Stimulated activated CD4-positive, alpha-beta T cell treated with anti-CD3 and anti-CD28 coated beads, Interleukin-4, amount 100 ng/mL, for 1 hour (primary cell): ENCODE measurements at regions not wholly inside any gene's neighbourhood (a gene's known extent, or its start where the extent isn't known, plus 50 kb on each side); places are given as distances from the start of the nearest gene placed in this dataset.
"Not testable (repeated sequence)": the region's sequence is repeated elsewhere in the genome, so short reads cannot be mapped to it uniquely, and the experiment has no call there.

Source experiments
- DNase-seq: peaks from one replicate; pipeline ENCODE4 v3.0.0-alpha.2; 2020

DNA sequence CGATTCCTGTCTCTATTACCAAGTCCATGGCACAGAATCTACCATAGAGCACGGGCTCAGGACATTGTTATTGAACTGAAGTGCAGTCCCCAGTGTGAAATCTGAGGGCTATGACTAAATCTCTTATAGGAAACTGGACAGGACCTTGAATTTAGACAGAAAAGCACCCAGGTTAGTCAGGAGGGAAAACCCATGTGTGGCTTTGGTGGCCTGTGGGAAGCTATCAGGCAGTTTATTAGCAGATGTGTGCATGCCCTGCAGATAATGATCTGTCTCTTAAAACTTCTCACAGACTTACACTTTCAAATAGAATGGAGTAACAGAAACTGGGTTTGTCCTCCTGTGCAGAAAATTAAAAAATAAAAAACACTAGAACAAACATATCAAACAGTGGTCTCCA is 610.0 kb upstream of the RAB6C start:
- DNase-seq: no peak

- DNase-seq: no peak
These were observed 605.0 kb upstream of the RAB6C start for GRCh38 chr2:129374452-129374851.

- DNase-seq: no peak
These were observed 603.6 kb upstream of the RAB6C start for GRCh38 chr2:129375632-129376425.

DNA sequence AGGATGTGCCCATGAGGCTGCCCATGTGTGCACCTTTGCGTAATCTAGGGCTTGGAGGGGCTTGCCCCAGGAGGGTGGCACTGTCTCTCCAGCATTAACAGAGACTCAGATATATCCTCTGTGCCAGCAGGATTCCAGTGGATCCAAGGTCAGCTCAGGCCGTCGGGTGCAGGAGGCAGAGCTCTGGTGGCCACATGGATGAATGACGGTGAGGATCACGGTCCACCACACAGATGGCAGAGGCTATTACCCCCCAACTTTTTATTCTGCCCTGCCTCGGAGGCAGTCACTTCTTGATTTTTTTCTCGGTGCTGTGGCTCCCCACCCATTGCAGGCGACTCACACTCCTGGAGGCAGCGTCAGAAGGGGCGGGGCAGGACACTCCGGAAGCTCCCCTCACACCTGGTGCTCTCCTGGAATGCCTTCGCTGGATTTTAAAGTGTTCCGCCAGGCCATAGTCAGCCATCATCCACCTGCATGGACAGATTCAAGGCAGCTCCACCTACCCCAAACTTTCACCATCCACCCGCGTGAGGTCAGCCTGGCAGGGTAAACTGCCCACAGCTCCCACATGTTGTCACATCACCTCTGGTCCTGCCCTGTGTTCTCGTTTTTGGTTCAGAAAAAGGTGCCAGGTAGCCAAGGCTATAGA is 602.9 kb upstream of the RAB6C start:
- no peak for DNase-seq

DNA sequence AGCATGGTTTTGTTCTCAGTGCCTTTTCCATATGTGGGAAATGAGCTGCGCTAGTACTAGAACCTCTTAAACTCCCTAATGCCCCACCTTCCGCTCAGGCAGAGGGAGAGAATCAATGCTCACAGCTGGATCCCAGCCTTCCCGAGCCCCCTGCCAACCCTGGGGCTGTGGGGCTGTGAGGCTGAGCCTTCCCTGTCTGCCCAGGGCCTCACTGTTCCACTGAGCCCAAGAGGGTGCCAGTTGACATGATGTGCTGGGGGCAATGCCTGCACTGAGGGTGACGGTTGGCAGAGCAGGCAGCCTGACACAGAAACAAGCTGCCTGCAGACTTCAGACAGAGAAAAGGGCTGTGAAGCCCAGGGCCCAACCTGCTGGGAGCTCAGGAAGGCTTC is 602.4 kb upstream of the RAB6C start:
- no peak for DNase-seq

- no peak for DNase-seq
These were observed 601.3 kb upstream of the RAB6C start for GRCh38 chr2:129378186-129378585.

- DNase-seq: no peak
These were observed 600.1 kb upstream of the RAB6C start for GRCh38 chr2:129379411-129379810.

DNA sequence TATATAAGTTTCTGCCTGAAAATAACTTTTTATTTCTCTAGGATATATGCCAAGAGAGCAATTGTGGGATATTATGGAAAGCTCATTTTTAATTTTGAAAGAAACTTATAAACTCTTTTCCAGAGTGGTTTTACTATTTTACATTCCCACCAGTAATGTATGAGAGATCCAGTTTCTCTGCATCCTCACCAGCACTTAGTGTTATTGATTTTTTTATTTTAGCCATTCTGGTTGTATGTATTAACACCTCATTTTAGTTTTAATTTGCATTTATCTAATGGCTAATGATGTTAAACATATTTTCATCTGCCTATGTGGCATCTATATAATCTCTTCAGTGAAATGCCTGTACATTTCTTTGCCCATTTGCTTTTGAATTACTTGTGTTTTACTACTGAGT is 597.7 kb upstream of the RAB6C start:
- DNase-seq: no peak

- no peak for DNase-seq
These were observed 590.6 kb upstream of the RAB6C start for GRCh38 chr2:129388870-129389269.

- DNase-seq: no peak
These were observed 585.6 kb upstream of the RAB6C start for GRCh38 chr2:129393816-129394215.

- no peak for DNase-seq
These were observed 582.4 kb upstream of the RAB6C start for GRCh38 chr2:129396980-129397599.

GRCh38 chr2:129400826-129401225 is 578.6 kb upstream of the RAB6C start:
- DNase-seq: no peak

GRCh38 chr2:129402076-129402475 is 577.4 kb upstream of the RAB6C start:
- no peak for DNase-seq

DNA sequence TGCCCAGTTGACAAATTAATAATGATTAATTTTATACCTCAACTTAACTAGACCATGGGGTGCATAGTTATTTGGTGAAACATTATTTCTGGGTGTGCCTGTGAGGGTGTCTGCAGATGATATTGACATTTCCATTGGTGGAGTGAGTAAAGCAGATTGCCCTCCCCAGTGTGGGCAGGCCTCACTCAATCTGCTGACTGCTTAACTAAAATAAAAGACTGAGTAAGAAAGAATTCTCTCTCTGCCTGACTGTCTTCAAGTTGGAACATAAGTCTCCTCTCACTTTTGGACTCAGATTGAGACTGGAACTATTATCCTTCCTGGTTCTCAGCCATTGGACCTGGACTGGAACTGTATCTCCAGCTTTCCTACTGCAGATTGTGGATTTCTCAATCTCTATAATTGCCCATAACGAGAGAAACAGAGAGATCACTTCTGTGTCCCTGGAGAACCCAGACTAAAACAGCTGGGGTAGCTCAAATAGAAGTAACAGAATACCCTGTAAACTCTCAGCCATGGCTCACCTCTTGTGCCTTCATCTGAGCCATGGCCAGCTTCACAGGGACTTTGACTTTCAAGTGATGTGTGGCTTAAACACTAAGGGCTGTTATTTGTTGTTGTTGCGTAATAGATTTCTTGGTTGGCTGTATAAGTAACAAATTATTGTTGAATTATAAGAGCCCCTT is 575.3 kb upstream of the RAB6C start:
- no peak for DNase-seq

- DNase-seq: no peak
These were observed 570.9 kb upstream of the RAB6C start for GRCh38 chr2:129408570-129408969.

GRCh38 chr2:129417041-129417440 is 562.4 kb upstream of the RAB6C start:
- DNase-seq: not testable (repeated sequence)

DNA sequence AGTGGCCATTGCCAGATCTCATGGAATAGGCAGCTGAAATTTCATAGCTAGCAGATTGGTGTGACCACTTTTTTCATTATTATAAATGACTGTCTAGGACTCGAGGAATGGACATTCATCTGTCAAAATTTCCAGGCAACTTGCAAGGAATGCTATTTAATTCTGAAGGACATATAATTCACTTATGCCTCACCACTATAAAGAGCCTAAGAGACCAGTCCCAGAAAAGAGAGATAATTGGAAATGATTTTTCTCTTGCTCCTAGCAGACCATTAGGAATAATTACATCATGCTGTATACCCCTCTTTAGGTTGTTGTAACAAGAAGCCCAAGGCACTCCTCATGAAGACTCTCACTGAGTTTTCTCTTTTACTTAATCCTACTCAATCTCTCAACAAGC is 557.4 kb upstream of the RAB6C start:
- DNase-seq: no peak

DNA sequence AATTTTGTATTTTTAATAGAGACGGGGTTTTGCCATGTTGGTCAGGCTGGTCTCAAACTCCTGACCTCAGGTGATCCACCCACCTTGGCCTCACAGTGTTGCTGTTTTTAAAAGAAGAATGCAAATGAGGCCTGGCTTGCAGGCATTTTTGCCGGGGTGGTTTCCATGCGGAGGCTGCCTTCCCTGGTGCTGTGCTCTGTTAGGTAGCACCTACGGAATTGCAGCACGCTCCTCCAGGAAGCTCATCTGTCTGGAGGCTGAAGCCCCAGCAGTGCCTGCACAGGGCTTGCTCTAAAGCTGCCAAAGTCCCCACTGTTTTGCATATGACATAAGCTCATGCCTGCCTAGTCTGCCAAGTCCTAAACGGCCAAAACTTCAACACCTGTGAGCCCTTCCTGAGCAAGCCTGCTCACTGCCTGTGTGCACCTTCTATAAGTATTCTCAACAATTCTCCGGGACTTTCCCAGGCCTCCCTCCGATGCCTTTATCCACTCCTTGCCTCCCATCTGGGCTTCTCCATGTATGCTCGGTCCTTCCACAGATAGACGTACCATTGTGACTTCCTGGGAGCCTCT is 551.3 kb upstream of the RAB6C start:
- DNase-seq: no peak

- DNase-seq: no peak
These were observed 548.6 kb upstream of the RAB6C start for GRCh38 chr2:129430911-129431310.

GRCh38 chr2:129431881-129432280 is 547.6 kb upstream of the RAB6C start:
- no peak for DNase-seq

DNA sequence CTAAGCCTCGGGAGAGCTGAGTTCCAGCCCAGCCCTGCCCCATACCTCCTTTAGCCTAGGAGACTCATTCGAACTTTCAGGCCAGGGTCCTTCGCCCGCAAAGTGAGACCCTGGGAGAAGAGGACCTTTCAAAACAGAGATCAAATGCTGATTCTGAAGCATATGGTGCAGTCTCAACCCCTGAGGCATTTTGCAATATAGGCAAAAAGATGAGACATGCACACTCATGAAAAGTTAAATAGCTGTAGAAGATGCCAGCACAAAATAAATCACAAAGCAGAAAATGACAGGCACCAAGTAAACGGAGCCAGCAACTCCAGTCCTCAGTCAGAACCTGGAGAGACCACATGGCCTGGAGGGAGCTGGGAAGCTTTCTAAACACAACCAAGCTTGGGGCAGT is 542.7 kb upstream of the RAB6C start:
- DNase-seq: no peak

- DNase-seq: no peak
These were observed 541.7 kb upstream of the RAB6C start for GRCh38 chr2:129437725-129438124.

- DNase-seq: no peak
These were observed 540.9 kb upstream of the RAB6C start for GRCh38 chr2:129438501-129439057.
